ENCODE measurements at regions not wholly inside any gene's neighbourhood (a gene's known extent, or its start where the extent isn't known, plus 50 kb on each side); places are given as distances from the start of the nearest gene placed in this dataset.
"Not testable (repeated sequence)": the region's sequence is repeated elsewhere in the genome, so short reads cannot be mapped to it uniquely, and the experiment has no call there.

GRCh38 chr14:83023369-83023768 lies 1489.7 kb upstream of the SEL1L start:
- DNase-seq: no peak

DNA sequence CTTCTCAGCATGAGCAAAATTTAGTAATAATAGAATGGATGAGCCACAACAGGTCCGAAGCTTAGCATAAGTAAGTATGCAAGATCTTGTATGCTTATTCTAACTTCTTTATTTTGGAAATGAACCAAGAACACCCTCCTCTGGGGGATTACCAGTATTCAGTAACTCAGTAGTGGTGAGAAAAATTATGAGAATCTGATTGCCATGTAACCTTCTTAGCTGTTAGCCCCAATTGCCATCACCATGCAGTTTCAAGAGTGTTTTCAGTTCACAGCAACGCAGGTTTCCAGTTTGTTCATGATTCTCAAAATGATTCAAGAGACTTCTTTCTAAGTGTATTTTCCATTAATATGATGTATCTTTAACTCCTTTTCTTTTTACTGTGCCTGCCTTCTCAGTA lies 1507.6 kb upstream of the SEL1L start:
- DNase-seq: no peak

DNA sequence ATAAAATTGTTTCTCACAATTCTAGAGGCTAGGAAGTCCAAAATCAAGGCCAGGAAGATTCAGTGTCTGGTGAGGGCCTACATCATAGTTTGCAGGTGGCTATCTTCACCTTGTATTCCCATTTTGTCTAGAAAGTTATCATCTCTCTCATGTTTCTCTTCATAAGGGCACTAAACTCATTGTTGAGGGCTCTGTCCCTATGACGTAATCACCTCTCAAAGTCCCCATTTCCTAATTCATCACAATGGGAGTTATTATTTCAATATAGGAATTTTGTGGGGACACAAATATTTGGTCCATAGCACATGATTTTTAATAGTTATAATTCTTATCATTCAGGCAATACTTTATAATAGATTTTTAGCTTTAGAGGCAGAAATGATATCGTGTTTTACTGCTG lies 1509.2 kb upstream of the SEL1L start:
- DNase-seq: no peak

- no peak for DNase-seq
Measured at GRCh38 chr14:83044001-83044400, 1510.3 kb upstream of the SEL1L start.

DNA sequence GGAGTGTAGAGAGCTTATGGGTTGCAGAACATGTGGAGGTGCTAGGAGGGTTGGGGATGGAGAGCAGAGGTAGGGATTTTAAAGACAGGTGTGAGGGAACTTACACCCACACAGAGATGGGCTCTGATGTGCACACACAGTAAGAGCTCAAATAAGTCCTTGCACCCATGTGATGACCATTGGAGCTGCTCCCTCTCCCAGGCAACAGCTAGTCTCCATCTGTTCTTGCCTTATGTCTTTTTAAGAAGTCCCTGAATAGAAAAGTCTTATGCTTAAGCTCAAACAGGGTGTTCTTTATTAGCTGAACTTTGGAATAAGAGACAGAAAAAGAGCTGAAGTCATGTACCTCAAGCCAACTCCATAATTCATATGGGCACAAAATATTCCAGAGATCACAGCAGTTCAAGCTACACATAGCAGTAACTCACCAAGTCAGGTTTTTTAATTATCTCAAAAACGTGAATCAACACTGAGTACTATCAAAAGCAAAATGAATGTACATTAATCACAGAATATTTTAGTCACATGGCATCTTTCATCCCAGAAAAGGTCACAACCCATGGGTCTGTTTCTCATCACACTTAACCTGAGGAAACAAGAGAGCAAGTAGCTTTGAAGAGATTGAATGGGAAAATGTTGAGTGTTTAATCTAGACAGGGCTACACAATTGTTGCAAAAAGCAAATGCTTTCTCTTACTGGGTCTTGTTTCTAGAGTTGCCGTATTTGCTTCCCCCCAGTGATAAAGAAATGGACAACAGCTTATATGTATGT lies 1513.6 kb upstream of the SEL1L start:
- DNase-seq: no peak

DNA sequence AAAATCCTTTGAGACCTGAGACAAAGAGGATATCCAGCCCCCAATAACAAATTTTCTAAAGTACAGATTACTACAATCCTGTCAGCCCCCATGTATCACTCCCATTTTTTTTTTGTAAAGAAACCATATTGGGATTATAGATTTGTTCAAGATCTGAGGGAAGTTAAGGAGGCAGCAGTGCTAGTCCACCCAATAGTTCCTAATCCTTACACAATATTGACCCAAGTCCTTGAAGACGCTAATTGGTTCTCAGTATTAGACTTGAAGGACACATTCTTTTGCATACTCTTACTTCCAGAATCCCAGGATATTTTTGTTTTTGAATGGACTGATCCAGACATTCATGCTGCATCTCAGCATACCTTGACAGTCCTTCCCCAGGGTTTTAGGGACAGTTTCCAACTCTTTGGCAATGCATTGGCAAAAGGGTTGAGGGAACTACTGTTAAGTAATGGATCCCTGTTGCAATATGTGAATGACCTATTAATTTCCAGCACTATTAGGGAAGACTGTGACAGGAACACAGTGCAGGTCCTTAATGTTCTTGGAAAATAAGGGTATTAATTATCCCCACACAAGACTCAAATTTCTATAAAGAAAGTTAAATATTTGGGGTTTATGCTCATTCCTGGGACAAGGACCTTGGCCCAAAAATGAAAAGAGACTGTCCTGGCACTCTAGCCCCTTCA lies 1519.5 kb upstream of the SEL1L start:
- DNase-seq: no peak

DNA sequence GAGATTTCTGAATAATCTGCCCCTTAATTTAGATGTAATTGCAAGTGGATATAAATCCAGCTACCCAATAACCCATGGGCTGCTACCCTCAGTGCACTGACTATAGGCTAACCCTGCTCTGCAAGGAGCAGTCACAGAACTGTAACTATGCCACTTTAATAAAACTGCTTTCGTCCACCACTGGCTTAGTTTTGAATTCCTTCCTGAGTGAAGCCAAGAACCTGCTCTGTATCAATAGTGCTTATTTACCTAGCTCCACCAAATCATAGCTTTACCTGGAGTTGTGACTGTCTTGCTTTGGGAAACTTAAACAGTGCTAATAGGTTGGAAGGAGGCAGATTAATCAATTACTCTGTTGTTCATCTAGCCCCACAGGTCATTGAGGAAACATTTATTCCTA lies 1524.4 kb upstream of the SEL1L start:
- no peak for DNase-seq

- DNase-seq: no peak
Measured at GRCh38 chr14:83071888-83072501, 1538.3 kb upstream of the SEL1L start.

DNA sequence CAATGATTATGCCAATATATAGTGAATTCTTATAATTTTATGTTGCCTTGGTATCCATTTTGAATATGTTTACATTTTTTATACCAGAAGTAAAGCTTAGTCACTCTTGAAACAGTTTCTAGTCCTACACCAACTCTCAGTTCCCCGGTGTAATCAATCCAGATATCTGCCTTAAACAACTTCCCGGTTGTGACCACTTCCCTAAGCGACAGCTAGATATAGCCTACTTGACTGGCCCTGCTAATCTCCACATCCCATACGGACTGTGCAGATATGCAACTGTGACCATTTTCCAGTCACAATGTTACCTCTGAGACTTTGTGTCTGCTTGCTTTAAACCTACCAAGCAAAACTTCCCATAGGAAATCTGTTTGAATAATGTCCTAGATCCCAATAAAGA lies 1551.5 kb upstream of the SEL1L start:
- no peak for DNase-seq

GRCh38 chr14:83085725-83086124 lies 1552.1 kb upstream of the SEL1L start:
- DNase-seq: no peak

GRCh38 chr14:83091991-83092956 lies 1558.6 kb upstream of the SEL1L start:
- DNase-seq: not testable (repeated sequence)

DNA sequence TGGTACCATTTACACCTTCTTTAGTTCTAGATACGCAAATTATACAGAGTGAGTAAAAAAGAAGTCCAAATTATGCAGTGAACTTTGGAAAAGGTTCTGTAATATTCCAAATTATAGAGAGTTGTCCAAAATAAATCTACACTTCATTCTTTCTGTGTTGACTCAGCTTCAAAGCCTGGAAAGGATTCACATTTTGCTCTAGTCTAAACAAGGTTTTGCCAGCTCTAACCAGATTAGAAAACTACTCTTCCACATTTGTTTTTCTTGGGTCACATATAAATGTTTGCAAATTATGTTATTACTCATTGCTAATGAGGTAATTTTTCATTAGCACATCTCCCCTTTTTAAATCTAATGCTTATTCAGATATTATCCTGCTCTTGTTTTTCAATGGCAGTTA lies 1562.4 kb upstream of the SEL1L start:
- no peak for DNase-seq

DNA sequence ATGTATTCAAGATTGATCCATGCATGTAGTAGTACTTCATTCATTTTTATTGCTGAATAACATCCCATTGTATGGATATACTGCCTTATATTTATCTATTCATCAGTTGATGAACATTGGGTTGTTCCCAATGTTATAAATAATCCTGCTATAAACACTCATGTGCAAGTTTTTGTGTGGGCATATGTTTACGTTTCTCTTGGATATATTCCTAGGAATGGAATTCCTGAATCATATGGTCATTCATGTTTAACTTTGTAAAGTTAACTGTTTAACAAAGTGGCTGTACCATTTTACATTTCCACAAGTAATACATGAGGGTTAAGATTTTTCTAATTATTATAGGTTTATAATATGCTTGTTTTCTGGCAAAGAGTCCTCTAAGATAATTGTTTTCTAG lies 1568.2 kb upstream of the SEL1L start:
- no peak for DNase-seq

DNA sequence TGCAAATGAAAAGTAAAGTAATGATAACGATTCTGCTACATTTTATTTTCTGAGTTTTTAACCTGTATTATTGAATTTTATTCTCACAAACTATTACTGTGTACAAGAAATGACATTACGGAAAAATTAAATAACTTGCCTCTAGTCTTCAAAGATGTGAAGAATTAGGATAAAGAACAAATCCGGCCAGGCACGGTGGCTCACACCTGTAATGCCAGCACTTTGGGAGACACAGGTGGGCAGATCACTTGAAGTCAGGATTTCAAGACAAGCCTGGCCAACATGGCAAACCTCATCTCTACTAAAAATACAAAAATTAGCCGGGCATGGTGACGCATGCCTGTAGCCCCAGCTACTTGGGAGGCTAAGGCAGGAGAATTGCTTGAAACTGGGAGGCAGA lies 1584.4 kb upstream of the SEL1L start:
- DNase-seq: no peak

GRCh38 chr14:83120187-83120586 lies 1586.5 kb upstream of the SEL1L start:
- DNase-seq: no peak

- DNase-seq: no peak
Measured at GRCh38 chr14:83126076-83126475, 1592.4 kb upstream of the SEL1L start.

GRCh38 chr14:83128783-83129182 lies 1595.1 kb upstream of the SEL1L start:
- DNase-seq: no peak

DNA sequence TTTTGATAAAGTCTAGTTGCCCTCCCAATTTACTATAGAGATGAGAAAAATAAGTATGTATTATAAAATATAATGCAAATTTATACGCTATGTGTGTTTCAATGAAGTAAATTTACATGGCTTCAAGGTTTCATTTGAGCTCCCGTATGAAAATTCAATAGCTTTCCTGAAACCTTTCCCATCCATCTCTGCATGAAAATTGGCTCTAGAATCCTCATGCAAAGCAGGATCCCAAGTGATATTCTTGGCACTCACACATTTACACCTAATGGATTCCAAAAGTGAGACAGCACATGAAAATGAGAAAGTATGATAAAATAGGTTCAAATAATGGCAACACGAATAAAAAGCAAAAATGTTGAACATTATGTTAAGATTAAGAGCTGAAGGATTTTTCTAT lies 1595.8 kb upstream of the SEL1L start:
- no peak for DNase-seq

- DNase-seq: no peak
Measured at GRCh38 chr14:83133981-83134645, 1600.5 kb upstream of the SEL1L start.

- DNase-seq: no peak
Measured at GRCh38 chr14:83140756-83141155, 1607.1 kb upstream of the SEL1L start.

DNA sequence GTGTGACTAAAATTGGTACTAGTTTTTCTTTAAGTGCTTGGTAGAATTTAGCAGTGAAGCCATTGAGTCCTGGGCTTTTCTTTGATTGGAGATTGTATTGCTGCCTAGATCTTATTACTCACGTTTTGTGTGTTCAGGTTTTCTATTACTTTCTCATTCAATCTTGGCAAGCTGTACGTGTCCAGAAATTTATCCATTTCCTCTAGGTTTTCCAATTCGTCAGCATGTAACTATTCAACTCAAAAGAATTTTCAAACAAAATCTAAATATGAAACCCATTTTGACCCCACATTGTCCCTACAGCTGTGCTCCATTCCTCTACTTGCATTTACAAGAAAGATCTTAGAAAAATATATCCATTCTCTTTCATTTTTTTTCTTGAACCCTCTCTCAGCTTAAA lies 1613.4 kb upstream of the SEL1L start:
- DNase-seq: no peak

- no peak for DNase-seq
Measured at GRCh38 chr14:83151571-83151970, 1617.9 kb upstream of the SEL1L start.
